C4-2B (cell line): ENCODE measurements at regions not wholly inside any gene's neighbourhood (a gene's known extent, or its start where the extent isn't known, plus 50 kb on each side); places are given as distances from the start of the nearest gene placed in this dataset.

Experiments
- H3K27ac ChIP-seq: fragments of 450-650 bp; 2 replicates; pipeline ENCODE4 v1.5.1; 2017
- CTCF ChIP-seq: fragments of 450-650 bp; conservative IDR thresholded peaks from 2 replicates; pipeline ENCODE4 v1.5.1; 2017; ENCODE audit warnings: mild to moderate bottlenecking
- ZFX ChIP-seq: fragments of 450-650 bp; IDR thresholded peaks from 2 replicates; pipeline ENCODE4 v1.6.1; 2017

- no peak for TF ChIP-seq CTCF
- TF ChIP-seq ZFX = no peak
These were observed 1051.3 kb upstream of the NRXN1 start for GRCh38 chr2:52083214-52083613.

GRCh38 chr2:52082646-52083045 lies 1050.7 kb upstream of the NRXN1 start:
- TF ChIP-seq ZFX (no peak), CTCF (no peak)
- no peak overlapping the region for H3K27ac ChIP-seq

More at GRCh38 chr2:52083214-52083613, 1051.3 kb upstream of the NRXN1 start:
- H3K27ac ChIP-seq = no peak overlapping the region

- no peak overlapping the region for H3K27ac ChIP-seq
- TF ChIP-seq CTCF = no peak
- TF ChIP-seq ZFX = no peak
These were observed 1047.7 kb upstream of the NRXN1 start for GRCh38 chr2:52079602-52080001.

GRCh38 chr2:52077159-52077558 lies 1045.2 kb upstream of the NRXN1 start:
- TF ChIP-seq ZFX = no peak
- TF ChIP-seq CTCF = no peak

DNA sequence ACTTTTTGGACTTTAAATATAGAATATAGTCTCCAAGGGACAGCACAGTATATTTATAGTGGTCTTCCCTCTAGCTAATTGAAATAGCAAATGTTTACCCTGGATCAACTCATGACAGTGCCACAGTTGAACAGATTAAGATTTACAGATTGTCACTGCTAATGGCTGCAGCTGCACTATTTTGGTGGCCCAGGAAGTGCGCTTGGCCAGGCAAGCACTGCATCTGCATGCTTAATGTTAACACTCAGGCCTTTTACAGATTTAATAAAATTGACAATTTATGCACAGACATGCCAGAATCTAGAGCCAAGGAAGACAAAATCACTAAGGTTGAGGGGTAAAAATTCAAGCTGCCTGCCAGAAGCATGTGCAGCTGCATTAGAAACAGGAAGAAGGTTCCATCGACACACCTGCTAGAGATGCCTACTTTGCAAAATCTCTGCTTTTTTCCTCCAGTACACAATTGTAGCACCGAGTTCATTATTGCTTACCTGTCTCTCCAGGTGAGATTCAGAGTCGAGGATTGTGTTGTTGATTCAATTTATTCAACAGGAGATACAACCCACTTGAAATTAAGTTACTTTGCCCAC lies 1042.3 kb upstream of the NRXN1 start:
- no peak overlapping the region for H3K27ac ChIP-seq
- no peak for TF ChIP-seq CTCF
- TF ChIP-seq ZFX = no peak

More at GRCh38 chr2:52077159-52077558, 1045.2 kb upstream of the NRXN1 start:
- no peak overlapping the region for H3K27ac ChIP-seq

GRCh38 chr2:52072949-52073348 lies 1041.0 kb upstream of the NRXN1 start:
- no peak for TF ChIP-seq ZFX
- no peak for TF ChIP-seq CTCF
- H3K27ac ChIP-seq = no peak overlapping the region

- H3K27ac ChIP-seq = no peak overlapping the region
- no peak for TF ChIP-seq ZFX
- no peak for TF ChIP-seq CTCF
These were observed 1038.7 kb upstream of the NRXN1 start for GRCh38 chr2:52070665-52071064.
